GM12873 (cell line): ENCODE measurements at regions not wholly inside any gene's neighbourhood (a gene's known extent, or its start where the extent isn't known, plus 50 kb on each side); places are given as distances from the start of the nearest gene placed in this dataset.

ENCODE experiments used
- TF ChIP-seq, protein P1 (sequence below): IDR thresholded peaks from 2 replicates; pipeline ENCODE4 v1.5.1; 2012; ENCODE audit warnings: low read depth, mild to moderate bottlenecking, moderate library complexity, low read length, control low read depth; ENCODE audit not compliant: insufficient read depth; ENCODE audit errors: missing control alignments

DNA sequence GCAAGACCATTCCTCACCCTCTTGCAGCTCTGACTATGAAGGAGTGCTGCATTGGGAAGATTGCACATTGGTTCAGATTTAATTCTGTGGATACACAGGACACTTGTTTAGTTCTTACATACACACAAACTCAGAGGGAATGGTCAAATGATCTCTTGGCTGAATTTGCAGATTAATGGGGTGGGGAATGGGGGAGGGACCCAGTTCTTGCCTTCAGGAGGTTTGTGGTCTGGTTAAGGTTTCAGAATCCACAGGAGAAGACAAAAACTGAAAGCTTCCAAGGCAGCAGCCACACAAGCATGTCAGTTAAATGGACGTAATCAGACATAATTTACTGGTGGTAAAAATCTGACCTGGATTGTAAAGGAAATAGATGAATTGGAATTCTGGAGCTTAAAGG lies 257.1 kb upstream of the ROPN1 start:
- TF ChIP-seq, protein P1, sequence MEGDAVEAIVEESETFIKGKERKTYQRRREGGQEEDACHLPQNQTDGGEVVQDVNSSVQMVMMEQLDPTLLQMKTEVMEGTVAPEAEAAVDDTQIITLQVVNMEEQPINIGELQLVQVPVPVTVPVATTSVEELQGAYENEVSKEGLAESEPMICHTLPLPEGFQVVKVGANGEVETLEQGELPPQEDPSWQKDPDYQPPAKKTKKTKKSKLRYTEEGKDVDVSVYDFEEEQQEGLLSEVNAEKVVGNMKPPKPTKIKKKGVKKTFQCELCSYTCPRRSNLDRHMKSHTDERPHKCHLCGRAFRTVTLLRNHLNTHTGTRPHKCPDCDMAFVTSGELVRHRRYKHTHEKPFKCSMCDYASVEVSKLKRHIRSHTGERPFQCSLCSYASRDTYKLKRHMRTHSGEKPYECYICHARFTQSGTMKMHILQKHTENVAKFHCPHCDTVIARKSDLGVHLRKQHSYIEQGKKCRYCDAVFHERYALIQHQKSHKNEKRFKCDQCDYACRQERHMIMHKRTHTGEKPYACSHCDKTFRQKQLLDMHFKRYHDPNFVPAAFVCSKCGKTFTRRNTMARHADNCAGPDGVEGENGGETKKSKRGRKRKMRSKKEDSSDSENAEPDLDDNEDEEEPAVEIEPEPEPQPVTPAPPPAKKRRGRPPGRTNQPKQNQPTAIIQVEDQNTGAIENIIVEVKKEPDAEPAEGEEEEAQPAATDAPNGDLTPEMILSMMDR: no peak

DNA sequence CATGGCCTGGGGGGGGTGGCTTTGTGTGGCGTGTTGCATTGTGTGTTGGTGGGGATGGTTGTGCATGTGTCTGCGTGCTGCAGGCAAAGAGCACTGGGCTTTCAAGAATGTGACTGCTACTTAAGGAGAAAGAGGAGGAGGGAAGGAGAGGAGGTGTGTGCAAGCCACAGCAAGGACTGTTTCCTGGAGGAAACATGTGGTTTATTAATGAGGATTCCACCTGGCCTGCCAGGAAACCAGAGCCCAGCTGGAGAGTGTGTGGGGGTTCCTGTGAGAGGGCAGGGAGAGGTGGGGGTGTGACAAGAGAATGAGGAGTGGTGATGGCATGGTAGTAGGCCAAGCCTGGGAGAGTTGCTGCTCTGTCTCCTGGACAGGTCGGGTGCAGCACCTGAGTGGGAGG lies 258.1 kb upstream of the ROPN1 start:
- TF ChIP-seq, protein P1: no peak

DNA sequence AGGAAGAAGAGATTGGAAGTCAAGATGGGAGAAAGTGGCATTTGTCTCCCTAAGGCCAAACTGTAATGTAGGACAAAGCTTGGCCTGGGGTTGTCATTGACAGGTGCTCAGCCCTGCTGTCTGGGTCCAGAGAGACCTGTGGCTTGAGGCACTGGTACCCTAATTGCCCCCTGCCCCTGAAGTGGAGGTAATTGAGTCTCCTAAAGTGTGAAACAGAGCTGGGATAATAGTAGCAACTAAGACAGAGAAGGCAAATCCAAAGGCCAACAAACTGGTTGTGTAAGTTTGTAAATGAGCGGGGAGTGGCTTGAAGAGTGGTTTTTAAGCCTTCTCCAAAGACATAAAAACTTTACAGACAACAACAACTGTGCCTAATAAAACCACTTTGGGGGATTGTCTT lies 264.2 kb upstream of the ROPN1 start:
- TF ChIP-seq, protein P1: no peak

DNA sequence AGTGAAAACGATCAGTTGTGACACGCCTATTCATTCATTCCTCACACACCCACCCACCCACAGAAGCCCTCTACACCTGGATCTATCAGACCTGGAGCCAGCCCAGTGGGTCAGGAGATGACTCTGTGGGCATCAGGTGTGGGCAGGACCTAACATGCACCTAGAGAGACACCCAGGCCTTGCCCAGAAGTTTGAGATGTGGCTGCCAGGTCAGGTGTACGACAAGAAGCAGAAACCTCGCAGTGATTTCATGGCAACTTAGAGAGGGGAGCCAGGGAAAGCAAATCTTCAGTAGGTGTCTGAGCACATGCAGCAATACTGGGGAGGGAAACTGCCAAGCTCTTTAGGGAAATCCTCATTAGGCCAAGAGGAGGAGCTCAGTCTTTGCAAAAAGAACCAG lies 264.7 kb upstream of the ROPN1 start:
- TF ChIP-seq, protein P1: no peak

DNA sequence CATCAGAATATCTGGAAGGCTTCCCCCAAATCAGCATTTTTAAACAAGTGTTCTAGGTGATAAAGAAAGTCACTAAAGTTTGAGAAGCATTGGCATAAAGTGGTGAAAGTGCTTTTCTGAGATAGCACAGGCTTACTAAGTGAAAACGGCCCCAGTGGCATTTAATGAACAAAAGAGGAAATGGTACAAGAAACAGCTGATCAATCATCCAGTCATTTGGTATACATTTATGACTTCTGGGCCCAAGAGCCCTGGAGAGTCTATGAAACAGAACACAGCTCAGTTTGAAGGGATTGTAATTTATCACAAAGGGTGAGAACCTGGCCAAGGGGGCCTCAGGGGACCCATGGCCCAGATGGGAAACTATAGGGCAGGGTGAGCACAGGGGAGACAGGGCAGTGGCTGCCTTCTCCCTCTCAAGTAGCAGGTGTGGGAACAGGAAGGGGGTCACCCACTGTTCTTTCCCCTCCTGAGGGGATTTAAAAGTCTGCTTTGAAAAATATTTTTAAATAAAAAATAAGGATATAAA lies 265.5 kb upstream of the ROPN1 start:
- TF ChIP-seq, protein P1: no peak

DNA sequence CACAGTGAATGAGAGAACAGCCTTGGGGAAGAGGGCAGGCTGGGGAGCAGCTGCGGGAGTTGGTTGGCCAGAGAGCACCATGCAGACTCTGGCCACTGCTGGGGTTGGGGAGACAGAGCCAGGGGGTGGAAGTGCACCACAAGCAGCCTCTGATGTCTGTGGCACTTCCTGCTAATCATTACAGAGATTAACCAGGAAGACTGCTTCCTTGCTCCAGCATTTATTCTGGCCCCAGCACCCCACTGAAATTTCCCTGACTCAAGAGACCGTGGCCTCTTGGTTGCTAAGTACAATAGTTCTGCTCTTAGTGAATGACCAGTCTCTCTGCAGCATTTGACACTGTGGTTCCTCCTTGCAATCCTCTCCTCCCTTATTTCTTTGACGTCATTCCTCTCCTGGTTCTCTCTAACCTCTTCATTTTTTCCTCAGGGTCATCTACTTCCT lies 266.2 kb upstream of the ROPN1 start:
- TF ChIP-seq, protein P1: no peak

DNA sequence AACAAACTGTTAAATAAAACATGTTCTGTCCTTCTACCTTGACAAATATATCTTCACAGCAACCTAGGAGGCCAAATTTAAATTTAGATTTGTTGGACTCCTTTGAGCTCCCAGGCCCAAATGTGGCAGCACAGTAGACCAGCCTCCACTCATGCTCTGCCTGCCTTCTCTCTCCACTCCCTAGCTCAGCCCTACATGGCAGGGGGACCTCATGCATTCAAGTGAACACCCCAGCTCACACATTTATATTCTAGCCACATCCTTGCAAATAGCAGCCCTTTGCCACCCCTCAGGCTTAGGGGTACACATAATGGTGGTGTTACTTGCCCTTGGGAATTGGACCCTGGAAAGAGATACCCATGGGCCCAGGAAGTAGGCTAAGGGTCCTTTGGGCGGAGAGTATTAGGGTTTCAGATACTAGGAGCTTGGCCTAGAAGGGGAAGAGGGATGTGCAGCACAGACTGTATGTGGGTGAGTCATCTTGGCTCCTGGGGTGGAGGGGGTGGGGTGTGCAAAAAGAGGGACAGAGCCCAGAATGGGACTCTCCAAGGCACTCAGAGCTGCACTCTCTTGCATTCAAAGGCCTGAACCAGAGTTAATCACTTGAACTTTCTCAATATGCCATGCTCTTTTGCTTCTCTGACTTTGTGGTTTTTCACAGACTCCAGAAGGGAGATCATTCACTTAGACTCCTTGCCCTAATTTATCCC lies 268.4 kb upstream of the ROPN1 start:
- TF ChIP-seq, protein P1: no peak
